ENCODE measurements at regions not wholly inside any gene's neighbourhood (a gene's known extent, or its start where the extent isn't known, plus 50 kb on each side); places are given as distances from the start of the nearest gene placed in this dataset.

DNA sequence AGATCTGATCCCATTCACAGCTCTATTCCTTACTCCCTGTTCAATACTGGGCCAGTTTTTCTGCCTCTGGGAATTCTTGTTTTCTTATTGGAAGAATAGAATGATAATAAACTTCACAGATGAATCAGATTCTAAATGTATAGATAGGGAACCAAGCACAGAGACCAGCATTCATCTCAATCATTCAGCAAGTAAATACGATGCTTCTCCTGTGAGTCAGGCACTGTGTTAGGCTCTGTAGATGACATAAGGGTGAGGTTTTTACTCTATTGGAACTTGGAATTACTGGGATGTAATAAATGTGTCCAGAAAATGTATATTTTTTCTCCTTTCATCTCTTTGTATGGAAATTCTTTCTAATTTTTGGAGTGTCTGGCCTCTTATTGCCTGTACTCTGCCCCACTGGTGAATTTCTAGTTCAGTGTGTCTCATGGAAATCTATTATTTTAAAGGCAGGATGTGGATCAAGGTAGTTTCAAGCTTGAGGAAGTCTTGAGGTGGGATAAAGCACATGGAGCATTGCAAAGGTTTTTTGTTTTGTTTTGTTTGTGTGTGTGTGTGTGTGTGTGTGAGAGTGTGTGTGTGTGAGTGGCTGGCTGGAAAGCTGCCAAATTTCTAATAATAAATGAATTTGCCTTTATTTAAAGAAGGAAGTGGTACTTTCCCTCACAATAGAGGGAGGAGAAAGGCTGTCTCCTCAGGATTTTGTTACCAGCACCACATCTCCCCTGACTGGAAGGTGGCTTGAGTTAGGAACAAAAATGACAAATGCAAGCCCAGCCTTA lies 117.9 kb upstream of the HS3ST1 start:
- peak; percentile 2 for DNase-seq

DNA sequence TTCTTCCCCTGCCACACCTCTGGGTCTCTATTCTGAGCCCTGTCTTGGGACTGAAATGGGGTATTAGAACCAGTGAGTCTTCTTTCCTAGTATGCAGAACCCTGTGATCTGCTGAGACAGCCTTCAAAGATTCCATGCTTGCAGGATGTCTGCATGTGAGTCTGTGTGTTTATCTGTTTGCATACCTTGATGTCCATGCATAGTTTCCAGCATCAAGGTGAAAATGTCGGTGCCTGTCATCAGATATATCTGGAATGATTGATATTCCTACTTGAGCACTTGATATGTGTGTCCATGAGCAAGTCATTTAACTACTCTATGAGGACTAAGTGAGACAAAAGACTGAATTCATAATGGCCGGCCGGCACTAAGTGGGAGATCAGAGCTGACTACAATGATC lies 117.0 kb upstream of the HS3ST1 start:
- no peak for DNase-seq

DNA sequence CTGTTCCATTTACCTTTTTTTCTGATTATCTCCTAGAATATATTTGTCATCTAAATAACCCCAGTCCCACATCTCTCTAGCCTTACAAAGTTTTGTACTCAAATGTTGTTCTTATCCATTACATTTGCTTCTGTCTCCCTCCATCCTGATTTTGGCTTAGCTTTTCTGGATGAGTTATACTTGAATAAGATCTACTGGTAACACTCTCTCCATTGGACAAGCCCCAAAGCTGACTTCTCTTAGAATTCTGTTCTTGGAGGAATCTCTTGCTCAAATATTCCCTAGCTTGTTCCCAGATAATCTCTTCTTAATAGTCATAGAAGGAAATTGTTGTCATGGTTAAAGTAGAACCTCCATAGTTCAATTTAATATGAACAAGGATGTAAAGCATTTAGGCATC lies 115.5 kb upstream of the HS3ST1 start:
- no peak for DNase-seq

GRCh38 chr4:11543706-11544105 lies 115.0 kb upstream of the HS3ST1 start:
- no peak for DNase-seq

DNA sequence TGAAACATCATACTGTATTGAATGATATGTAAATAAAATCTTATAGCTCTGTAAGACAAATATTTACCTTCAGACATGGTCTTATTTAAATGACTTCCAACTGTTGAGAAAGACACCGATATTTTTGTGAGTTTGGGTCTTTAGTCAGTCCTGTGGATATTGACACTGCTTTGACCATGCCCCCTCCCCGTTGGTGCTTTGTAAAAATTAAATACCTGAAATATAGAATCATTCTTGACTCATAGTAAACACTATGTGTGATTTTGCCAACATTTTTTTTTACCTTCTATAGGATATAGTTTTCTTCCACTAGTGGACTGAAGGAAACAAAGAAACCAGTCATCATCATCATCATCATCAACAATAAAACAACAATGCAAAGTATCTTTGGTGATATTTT lies 114.3 kb upstream of the HS3ST1 start:
- DNase-seq: no peak

- no peak for DNase-seq
Measured at GRCh38 chr4:11537846-11538245, 109.2 kb upstream of the HS3ST1 start.

DNA sequence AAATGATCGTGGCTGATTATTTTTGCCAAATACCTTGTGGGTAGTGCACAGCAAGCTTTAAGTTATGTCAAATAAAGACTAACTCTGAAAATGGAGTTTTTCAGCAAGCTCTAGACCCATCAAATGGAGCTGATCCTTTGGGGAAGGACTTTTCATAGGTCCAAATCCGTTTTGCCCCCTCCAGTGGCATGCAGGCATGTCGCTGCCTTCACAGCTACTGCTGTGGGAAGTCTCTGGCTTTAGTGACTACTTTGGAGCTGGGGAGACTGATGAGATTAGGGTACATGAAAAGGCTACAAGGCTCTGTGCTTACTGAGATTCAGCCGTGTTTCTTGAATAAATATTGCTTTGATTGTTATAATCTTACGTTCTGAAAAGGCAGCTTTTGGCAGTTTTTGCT lies 106.6 kb upstream of the HS3ST1 start:
- no peak for DNase-seq

DNA sequence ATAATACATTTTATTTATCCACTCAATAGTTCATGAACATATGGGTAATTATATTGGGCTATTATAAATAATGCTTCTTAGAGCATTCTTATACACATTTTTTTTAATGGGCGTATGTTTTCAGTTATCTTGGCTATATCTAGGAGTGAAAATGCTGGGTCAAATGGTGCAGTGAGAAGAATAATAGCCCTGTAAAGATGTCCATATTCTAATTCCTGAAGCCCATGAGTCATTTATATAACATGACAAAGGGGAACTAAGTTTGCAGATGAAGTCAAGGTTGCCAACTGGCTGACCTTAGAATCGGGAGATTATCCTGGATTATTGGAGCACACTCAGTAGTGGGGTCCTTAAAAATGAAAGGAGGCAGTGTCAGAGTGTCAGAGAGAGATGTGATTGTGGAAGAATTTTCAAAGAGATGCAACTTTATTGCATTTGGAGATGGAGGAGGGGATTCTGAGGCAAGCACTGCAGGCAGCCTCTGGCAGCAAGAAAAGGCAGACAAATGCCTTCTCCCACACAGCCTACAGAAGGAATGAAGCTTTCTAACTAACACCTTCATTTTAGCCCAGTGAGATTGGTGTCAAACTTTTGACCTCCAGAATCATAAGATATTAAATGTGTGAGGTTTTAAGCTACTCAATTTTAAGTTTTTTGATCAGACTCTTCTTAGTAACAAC lies 106.1 kb upstream of the HS3ST1 start:
- DNase-seq: no peak

- DNase-seq: no peak
Measured at GRCh38 chr4:11532138-11532537, 103.4 kb upstream of the HS3ST1 start.

DNA sequence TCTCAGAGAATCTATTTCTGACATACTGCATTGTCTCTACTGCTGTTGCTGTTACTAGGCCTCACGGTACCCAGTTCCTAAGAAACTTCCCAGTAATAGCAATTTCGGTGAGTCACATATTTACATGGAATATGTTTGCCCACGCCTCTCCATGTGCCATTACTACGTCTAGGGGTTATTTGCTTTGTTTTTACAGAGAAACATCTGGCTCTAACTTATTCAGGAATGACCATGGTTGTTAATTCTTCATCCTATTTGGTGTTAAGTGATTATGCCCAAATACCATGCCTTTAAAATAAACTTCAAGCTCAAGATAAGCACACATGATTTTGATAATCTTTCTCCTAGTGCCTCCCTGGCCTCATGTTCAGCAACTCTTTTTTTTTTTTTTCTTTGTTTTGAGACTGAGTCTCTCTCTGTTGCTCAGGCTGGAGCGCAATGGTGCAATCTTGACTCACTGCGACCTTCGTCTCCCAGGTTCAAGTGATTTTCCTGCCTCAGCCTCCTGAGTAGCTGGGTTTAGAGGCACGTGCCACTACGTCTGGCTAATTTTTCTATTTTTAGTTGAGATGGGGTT lies 101.0 kb upstream of the HS3ST1 start:
- no peak for DNase-seq

DNA sequence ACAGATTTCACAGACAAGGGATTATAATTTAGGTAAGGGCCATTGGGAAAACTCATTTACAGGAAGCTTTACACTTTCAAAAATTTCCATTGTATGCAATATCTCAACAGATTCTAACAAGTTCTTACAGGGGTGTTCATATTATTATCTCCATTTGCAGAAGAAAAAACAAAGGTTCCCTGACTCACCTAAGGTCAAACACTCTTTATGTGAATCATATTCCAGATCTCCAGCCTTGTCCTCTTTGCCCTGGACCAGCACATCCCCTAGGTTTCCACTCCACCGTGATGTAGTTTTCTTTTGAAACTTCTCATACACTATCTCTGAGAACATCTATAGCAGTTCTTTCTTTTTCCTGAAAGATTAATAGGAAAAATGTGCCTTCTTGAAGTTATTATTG lies 96.4 kb upstream of the HS3ST1 start:
- DNase-seq: no peak

- no peak for DNase-seq
Measured at GRCh38 chr4:11518754-11519153, 90.1 kb upstream of the HS3ST1 start.

GRCh38 chr4:11514779-11515419 lies 86.2 kb upstream of the HS3ST1 start:
- no peak for DNase-seq

GRCh38 chr4:11514003-11514402 lies 85.3 kb upstream of the HS3ST1 start:
- DNase-seq: no peak

GRCh38 chr4:11512871-11513270 lies 84.2 kb upstream of the HS3ST1 start:
- DNase-seq: no peak

GRCh38 chr4:11511321-11511720 lies 82.6 kb upstream of the HS3ST1 start:
- no peak for DNase-seq

GRCh38 chr4:11507920-11508319 lies 79.2 kb upstream of the HS3ST1 start:
- DNase-seq: peak; percentile 25

DNA sequence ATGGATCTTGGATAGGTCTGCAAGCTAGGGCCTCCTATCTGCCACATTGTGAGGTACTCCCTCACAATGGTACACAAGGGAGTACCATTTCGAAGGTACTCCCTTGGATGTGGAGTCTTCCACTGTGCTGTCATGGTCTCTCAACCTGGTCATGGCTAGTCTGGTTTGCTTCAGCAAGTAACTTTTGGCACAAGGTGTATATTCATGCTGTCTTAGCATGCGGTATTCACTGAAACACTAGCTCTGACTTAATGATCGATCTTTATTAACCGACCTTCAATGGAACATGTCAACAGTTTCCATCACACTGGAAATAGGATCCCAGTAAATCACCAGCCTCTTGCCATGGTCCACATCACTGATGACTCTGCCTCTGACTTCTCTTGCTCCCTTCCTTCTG lies 77.5 kb upstream of the HS3ST1 start:
- no peak for DNase-seq

GRCh38 chr4:11505221-11505971 lies 76.7 kb upstream of the HS3ST1 start:
- DNase-seq: no peak

- DNase-seq: peak; percentile 52
Measured at GRCh38 chr4:11503166-11503565, 74.5 kb upstream of the HS3ST1 start.

DNA sequence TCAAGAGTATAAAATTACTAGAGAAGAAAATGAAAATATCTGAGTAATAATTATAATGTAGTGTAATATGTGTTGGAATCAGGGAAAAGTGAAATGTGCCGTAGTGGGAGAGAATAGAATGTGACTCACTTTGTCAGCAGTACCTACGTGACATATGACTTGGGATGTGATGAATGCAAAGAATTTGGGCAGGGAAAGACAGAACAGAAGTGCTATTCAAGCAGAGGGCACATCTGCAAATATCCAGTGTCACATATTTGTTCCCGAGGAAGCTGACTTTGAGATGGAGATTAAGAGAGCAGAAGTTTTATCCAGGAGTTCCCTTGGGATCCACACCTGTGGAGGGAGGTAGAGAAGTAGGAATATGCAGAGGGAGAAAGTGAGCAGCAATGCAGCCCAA lies 69.3 kb upstream of the HS3ST1 start:
- no peak for DNase-seq

- DNase-seq: no peak
Measured at GRCh38 chr4:11497212-11497806, 68.6 kb upstream of the HS3ST1 start.

All from NCI-H345 (cell line).